Kidney (tissue), 13 donors: ENCODE measurements at regions not wholly inside any gene's neighbourhood (a gene's known extent, or its start where the extent isn't known, plus 50 kb on each side); places are given as distances from the start of the nearest gene placed in this dataset.

Experiments used
- DNase-seq, 5 donors: peaks; one replicate each; pipeline ENCODE4 v3.0.0-alpha.2; 2013 to 2020
- FAIRE-seq: peaks from 2 replicates; lab custom pipeline; 2012; peaks lifted over from hg19 to GRCh38; lab: Jason Lieb, UNC
- H3K27ac ChIP-seq, 2 donors: one replicate each; pipeline ENCODE4 v1.7.0; 2013; ENCODE audit warnings: low read depth in 2 of 2, low read length in 2 of 2, inconsistent platforms in 1 of 2
- H3K27me3 ChIP-seq: one replicate; pipeline ENCODE4 v1.7.1; 2013; ENCODE audit warnings: low read length, inconsistent platforms; ENCODE audit not compliant: control insufficient read depth, insufficient read depth
- H3K36me3 ChIP-seq, 3 donors: one replicate each; pipeline versions ENCODE4 v1.7.0 to v1.7.1; 2013; ENCODE audit warnings: low read length in 3 of 3, control low read depth in 1 of 3, inconsistent platforms in 1 of 3; ENCODE audit not compliant: insufficient read depth in 3 of 3, control insufficient read depth in 2 of 3
- H3K4me1 ChIP-seq, 3 donors: one replicate each; pipeline versions ENCODE4 v1.7.0 to v1.7.1; 2013; ENCODE audit warnings: low read length in 3 of 3, inconsistent platforms in 1 of 3, low read depth in 1 of 3; ENCODE audit not compliant: control insufficient read depth in 2 of 3, insufficient read depth in 2 of 3
- H3K4me3 ChIP-seq, 3 donors: one replicate each; pipeline versions ENCODE4 v1.7.0 to v1.8.1; 2013; ENCODE audit warnings: low read length in 3 of 3, control low read depth in 1 of 3, inconsistent platforms in 1 of 3
- H3K9ac ChIP-seq, 3 donors: one replicate each; pipeline versions ENCODE4 v1.7.0 to v1.7.1; 2013; ENCODE audit warnings: low read length in 3 of 3, control low read depth in 1 of 3, inconsistent platforms in 1 of 3
- H3K9me3 ChIP-seq, 3 donors: one replicate each; pipeline versions ENCODE4 v1.7.0 to v1.7.1; 2013; ENCODE audit warnings: low read length in 3 of 3, control low read depth in 1 of 3, inconsistent platforms in 1 of 3; ENCODE audit not compliant: control insufficient read depth in 2 of 3, insufficient read depth in 1 of 3
- intact Hi-C: fragments of 100-400 bp; cut with DNase I; formaldehyde crosslinking; loops from one replicate; pipeline ENCODE4 v1.11.1; 2022
- TF ChIP-seq, protein P1 (sequence below): IDR thresholded peaks from 3 replicates; pipeline ENCODE4 v1.5.1; 2012; ENCODE audit warnings: mild to moderate bottlenecking, moderate library complexity, borderline replicate concordance; ENCODE audit not compliant: insufficient read depth; ENCODE audit errors: extremely low read depth
- donor health status: control.
- donor health status: control.
- donor health status: control.
- donor health status: control.
- donor health status: control.
- donor health status: DM: yes; HTN: yes; CAD: no.
- donor health status: Normal renal cell carcinoma (clear cell type).

DNA sequence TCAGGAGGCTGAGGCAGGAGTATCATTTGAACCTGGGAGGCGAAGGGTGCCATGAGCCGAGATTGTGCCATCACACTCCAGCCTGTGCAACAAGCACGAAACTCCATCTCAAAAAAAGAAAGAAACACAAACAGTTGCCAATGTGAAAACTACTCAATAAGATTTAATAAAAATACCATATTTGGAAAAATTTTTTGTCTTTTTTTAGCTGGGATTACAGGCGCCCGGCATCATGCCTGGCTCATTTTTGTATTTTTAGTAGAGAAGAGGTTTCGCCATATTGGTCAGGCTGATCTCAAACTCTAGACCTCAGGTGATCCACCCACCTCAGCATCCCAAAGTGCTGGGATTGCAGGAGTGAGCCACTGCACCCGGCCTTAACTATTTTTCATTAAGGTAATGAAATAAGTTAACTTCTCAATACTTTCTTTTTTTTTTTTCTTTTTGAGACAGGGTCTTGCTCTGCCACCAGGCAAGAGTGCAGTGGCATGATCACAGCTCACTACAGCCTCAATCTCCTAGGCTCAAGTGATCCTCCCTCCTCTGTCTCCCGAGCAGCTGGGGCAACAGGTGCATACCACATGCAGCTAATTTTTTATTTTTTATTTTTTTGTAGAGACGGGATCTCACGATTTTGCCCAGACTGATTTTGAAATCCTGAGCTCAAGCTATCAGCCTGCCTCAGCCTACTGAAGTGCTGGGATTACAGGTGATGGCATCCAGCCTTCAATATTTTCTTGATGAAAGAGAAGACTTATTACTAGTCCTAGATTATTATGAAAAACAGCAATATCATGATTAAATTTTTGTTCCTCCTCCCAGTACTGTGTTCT lies 4746.2 kb upstream of the OR11H1 start:
- Histone ChIP-seq H3K9ac (no peak overlapping the region), H3K4me1 (no peaks in the 10 kb centered on the region), H3K27ac (no peak overlapping the region), H3K9me3 (peaks cover 0 to 21% (median 0%) of the 10 kb centered on the region in 3 donors), H3K36me3 (no peaks in the 10 kb centered on the region), H3K4me3 (no peak overlapping the region), H3K27me3 (no peaks in the 10 kb centered on the region)
- intact Hi-C loops: no loop called here
- TF ChIP-seq, protein P1, sequence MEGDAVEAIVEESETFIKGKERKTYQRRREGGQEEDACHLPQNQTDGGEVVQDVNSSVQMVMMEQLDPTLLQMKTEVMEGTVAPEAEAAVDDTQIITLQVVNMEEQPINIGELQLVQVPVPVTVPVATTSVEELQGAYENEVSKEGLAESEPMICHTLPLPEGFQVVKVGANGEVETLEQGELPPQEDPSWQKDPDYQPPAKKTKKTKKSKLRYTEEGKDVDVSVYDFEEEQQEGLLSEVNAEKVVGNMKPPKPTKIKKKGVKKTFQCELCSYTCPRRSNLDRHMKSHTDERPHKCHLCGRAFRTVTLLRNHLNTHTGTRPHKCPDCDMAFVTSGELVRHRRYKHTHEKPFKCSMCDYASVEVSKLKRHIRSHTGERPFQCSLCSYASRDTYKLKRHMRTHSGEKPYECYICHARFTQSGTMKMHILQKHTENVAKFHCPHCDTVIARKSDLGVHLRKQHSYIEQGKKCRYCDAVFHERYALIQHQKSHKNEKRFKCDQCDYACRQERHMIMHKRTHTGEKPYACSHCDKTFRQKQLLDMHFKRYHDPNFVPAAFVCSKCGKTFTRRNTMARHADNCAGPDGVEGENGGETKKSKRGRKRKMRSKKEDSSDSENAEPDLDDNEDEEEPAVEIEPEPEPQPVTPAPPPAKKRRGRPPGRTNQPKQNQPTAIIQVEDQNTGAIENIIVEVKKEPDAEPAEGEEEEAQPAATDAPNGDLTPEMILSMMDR: no peak
- FAIRE-seq (no peak), DNase-seq (no peak)
